Upper lobe of left lung (tissue), 6 donors: ENCODE measurements at regions not wholly inside any gene's neighbourhood (a gene's known extent, or its start where the extent isn't known, plus 50 kb on each side); places are given as distances from the start of the nearest gene placed in this dataset.
"Not testable (repeated sequence)": the region's sequence is repeated elsewhere in the genome, so short reads cannot be mapped to it uniquely, and the experiment has no call there.

Experiments
- ATAC-seq, 2 donors: fragments of 200-7000 bp; cut with Tn5 transposase; one replicate each; pipeline ENCODE4 v1.9.1; 2022; ENCODE audit warnings: mild to moderate bottlenecking in 2 of 2, moderate library complexity in 2 of 2; ENCODE audit not compliant: low FRiP score in 2 of 2
- DNase-seq, 2 donors: peaks; one replicate each; pipeline ENCODE4 v3.0.0-alpha.2; 2019 to 2020
- H3K27ac ChIP-seq, 4 donors: fragments of 200-600 bp; sonication (generic); one replicate each; pipeline ENCODE4 v1.5.1; 2016 to 2019
- H3K27me3 ChIP-seq, 4 donors: fragments of 200-600 bp; sonication (generic); one replicate each; pipeline ENCODE4 v1.5.1; 2017 to 2019
- H3K36me3 ChIP-seq, 4 donors: fragments of 200-600 bp; sonication (generic); one replicate each; pipeline ENCODE4 v1.5.1; 2016 to 2019
- H3K4me1 ChIP-seq, 4 donors: fragments of 200-600 bp; sonication (generic); one replicate each; pipeline ENCODE4 v1.5.1; 2018 to 2019
- H3K4me3 ChIP-seq, 4 donors: fragments of 200-600 bp; sonication (generic); one replicate each; pipeline ENCODE4 v1.5.1; 2017 to 2019; ENCODE audit warnings: mild to moderate bottlenecking in 2 of 4, moderate library complexity in 1 of 4
- H3K9me3 ChIP-seq, 4 donors: fragments of 200-600 bp; sonication (generic); one replicate each; pipeline ENCODE4 v1.5.1; 2018 to 2019
- CTCF ChIP-seq, 6 experiments: fragments of 450-650 bp in 4 of 6; fragments of 200-600 bp in 2 of 6; sonication (generic) in 2 of 6; IDR thresholded peaks; one replicate each; pipeline ENCODE4 v1.5.1; 2016 to 2019; ENCODE audit warnings: antibody characterized with exemption in 6 of 6
- EP300 ChIP-seq, 4 donors: sonication (generic); formaldehyde crosslinking; IDR thresholded peaks; one replicate each; pipeline ENCODE4 v1.5.1; 2017; ENCODE audit warnings: antibody characterized with exemption in 4 of 4, control low read depth in 2 of 4
- POLR2A ChIP-seq, 4 donors: fragments of 450-650 bp; IDR thresholded peaks; one replicate each; pipeline ENCODE4 v1.5.1; 2016 to 2017; ENCODE audit warnings: antibody characterized with exemption in 4 of 4, mild to moderate bottlenecking in 2 of 4
- POLR2AphosphoS5 ChIP-seq, 2 donors: sonication (generic); formaldehyde crosslinking; IDR thresholded peaks; one replicate each; pipeline ENCODE4 v1.5.1; 2017; ENCODE audit warnings: antibody characterized with exemption in 2 of 2
- WGBS, 2 donors: methylation state at CpG; one replicate each; pipeline ENCODE4 v1.1.5; 2017 to 2018; 5-methylcytosine and 5-hydroxymethylcytosine counted together
- donor health status: DM: no; HTN: no; CAD: no; lungs with moderate emphysema.
- donor health status: DM: no; HTN: yes; CAD: no; lungs with severe emphysema.

- Histone ChIP-seq H3K27ac (no peak overlapping the region), H3K27me3 (no peaks in the 10 kb centered on the region), H3K9me3 (peaks cover 4 to 17% (median 12%) of the 10 kb centered on the region in 4 donors), H3K4me1 (no peaks in the 10 kb centered on the region), H3K4me3 (no peak overlapping the region), H3K36me3 (no peaks in the 10 kb centered on the region)
- 81 to 90% methylated on average over 3 of the region's 3 CpGs for WGBS, 2 donors
- DNase-seq (no peak), ATAC-seq (no peak)
- TF ChIP-seq POLR2AphosphoS5 (IDR thresholded peaks at IDR 0.05): no peak
- TF ChIP-seq EP300 (IDR thresholded peaks at IDR 0.05): no peak
- TF ChIP-seq CTCF (IDR thresholded peaks at IDR 0.05): no peak
- TF ChIP-seq POLR2A (IDR thresholded peaks at IDR 0.05): no peak
Measured at GRCh38 chr19:29154163-29154562, 58.8 kb downstream of the UQCRFS1 start.

GRCh38 chr19:29145756-29146155, 67.2 kb downstream of the UQCRFS1 start:
- no peaks in the 10 kb centered on the region for H3K36me3 ChIP-seq
- H3K4me1 ChIP-seq: no peaks in the 10 kb centered on the region
- no peaks in the 10 kb centered on the region for H3K27me3 ChIP-seq
- DNase-seq (no peak), ATAC-seq (no peak)
- peaks cover 0 to 9% (median 2%) of the 10 kb centered on the region in 4 donors for H3K9me3 ChIP-seq
- no peak overlapping the region for H3K27ac ChIP-seq
- no peak overlapping the region for H3K4me3 ChIP-seq
- 20 to 35% methylated on average over 1 to 4 of the region's 4 CpGs for WGBS, 2 donors
- TF ChIP-seq CTCF (IDR thresholded peaks at IDR 0.05) (no peak), POLR2A (IDR thresholded peaks at IDR 0.05) (no peak), EP300 (IDR thresholded peaks at IDR 0.05) (no peak), POLR2AphosphoS5 (IDR thresholded peaks at IDR 0.05) (no peak)

GRCh38 chr19:29143183-29143582, 69.8 kb downstream of the UQCRFS1 start:
- WGBS, 2 donors: 86 to 88% methylated on average over 4 of the region's 4 CpGs

GRCh38 chr19:29139227-29139626, 73.7 kb downstream of the UQCRFS1 start:
- TF ChIP-seq CTCF (IDR thresholded peaks at IDR 0.05) (no peak), EP300 (IDR thresholded peaks at IDR 0.05) (no peak), POLR2A (IDR thresholded peaks at IDR 0.05) (no peak), POLR2AphosphoS5 (IDR thresholded peaks at IDR 0.05) (no peak)
- no peak overlapping the region for H3K27ac ChIP-seq
- no peak for ATAC-seq
- H3K4me1 ChIP-seq: no peaks in the 10 kb centered on the region
- no peak overlapping the region for H3K4me3 ChIP-seq
- H3K36me3 ChIP-seq: no peaks in the 10 kb centered on the region
- no peaks in the 10 kb centered on the region for H3K27me3 ChIP-seq
- H3K9me3 ChIP-seq: peaks cover 11 to 39% (median 24%) of the 10 kb centered on the region in 4 donors
- DNase-seq: no peak

More at GRCh38 chr19:29143183-29143582, 69.8 kb downstream of the UQCRFS1 start:
- TF ChIP-seq POLR2A (IDR thresholded peaks at IDR 0.05): no peak
- no peak for TF ChIP-seq EP300 (IDR thresholded peaks at IDR 0.05)
- TF ChIP-seq CTCF (IDR thresholded peaks at IDR 0.05): no peak
- TF ChIP-seq POLR2AphosphoS5 (IDR thresholded peaks at IDR 0.05): no peak
- Histone ChIP-seq H3K27me3 (no peaks in the 10 kb centered on the region), H3K4me3 (no peak overlapping the region), H3K27ac (no peak overlapping the region), H3K36me3 (no peaks in the 10 kb centered on the region), H3K4me1 (no peaks in the 10 kb centered on the region), H3K9me3 (peaks cover 11 to 35% (median 24%) of the 10 kb centered on the region in 4 donors)
- DNase-seq: no peak
- no peak for ATAC-seq

- WGBS, 2 donors: 83 to 91% methylated on average over 3 of the region's 3 CpGs
- H3K4me1 ChIP-seq, H3K27me3 ChIP-seq: not testable (repeated sequence)
Measured at GRCh38 chr19:29138206-29138605, 74.7 kb downstream of the UQCRFS1 start.

More at GRCh38 chr19:29138206-29138605, 74.7 kb downstream of the UQCRFS1 start:
- H3K4me3 ChIP-seq, H3K27ac ChIP-seq, H3K36me3 ChIP-seq, ATAC-seq, DNase-seq: not testable (repeated sequence)
- H3K9me3 ChIP-seq: peaks cover 11 to 39% (median 24%) of the 10 kb centered on the region in 4 donors
